D721Med (cell line): ENCODE measurements at regions not wholly inside any gene's neighbourhood (a gene's known extent, or its start where the extent isn't known, plus 50 kb on each side); places are given as distances from the start of the nearest gene placed in this dataset.

Experiments used
- DNase-seq: peaks from one replicate; pipeline ENCODE4 v3.0.0; 2011; ENCODE audit warnings: low spot score; ENCODE audit not compliant: insufficient read length
- FAIRE-seq: peaks from 2 replicates; lab custom pipeline; 2011; peaks lifted over from hg19 to GRCh38; lab: Jason Lieb, UNC
- CTCF ChIP-seq: IDR thresholded peaks from 2 replicates; pipeline ENCODE4 v1.5.1; 2012; ENCODE audit warnings: mild to moderate bottlenecking, control low read depth; ENCODE audit not compliant: insufficient read depth; ENCODE audit errors: missing control alignments

GRCh38 chr3:18501679-18502343, 76.7 kb upstream of the SATB1 start:
- DNase-seq (no peak), FAIRE-seq (no peak)
- TF ChIP-seq CTCF = no peak

GRCh38 chr3:18500322-18500721, 75.2 kb upstream of the SATB1 start:
- no peak for TF ChIP-seq CTCF
- FAIRE-seq = no peak
- no peak for DNase-seq

GRCh38 chr3:18499301-18499700, 74.2 kb upstream of the SATB1 start:
- DNase-seq = no peak
- FAIRE-seq = no peak
- TF ChIP-seq CTCF = no peak

GRCh38 chr3:18494251-18494650, 69.1 kb upstream of the SATB1 start:
- TF ChIP-seq CTCF = no peak
- FAIRE-seq (no peak), DNase-seq (no peak)

GRCh38 chr3:18489939-18490338, 64.8 kb upstream of the SATB1 start:
- FAIRE-seq = no peak
- no peak for TF ChIP-seq CTCF
- no peak for DNase-seq

- DNase-seq = no peak
- TF ChIP-seq CTCF = no peak
- no peak for FAIRE-seq
These were observed 58.1 kb upstream of the SATB1 start for GRCh38 chr3:18483226-18483625.

GRCh38 chr3:18481946-18482548, 56.9 kb upstream of the SATB1 start:
- FAIRE-seq = no peak
- DNase-seq = no peak
- TF ChIP-seq CTCF = no peak
